HCT116 (cell line): ENCODE measurements at regions not wholly inside any gene's neighbourhood (a gene's known extent, or its start where the extent isn't known, plus 50 kb on each side); places are given as distances from the start of the nearest gene placed in this dataset.

ENCODE experiments used
- ATAC-seq: fragments of 200-7000 bp; cut with Tn5 transposase; 2 replicates; pipeline ENCODE4 v1.9.1; 2020; ENCODE audit warnings: mild to moderate bottlenecking, moderate library complexity
- BruUV-seq: library from RNA; stranded (reverse); fragments of 400-500 nt; replicated peaks from 2 replicates; lab custom pipeline; 2021; lab: Mats Ljungman, UMichigan
- CTCF ChIA-PET: fragments of 300-600 bp; sonication (Branson Sonifier 250); formaldehyde crosslinking; loops from one replicate; lab custom pipeline; 2021; ENCODE audit warnings: antibody characterized with exemption; lab: Charles Lee
- POLR2A ChIA-PET: fragments of 300-600, 350-600 bp; sonication (Branson Sonifier 250); formaldehyde crosslinking; loops from one replicate; lab custom pipeline; 2021; ENCODE audit warnings: antibody characterized with exemption; lab: Charles Lee
- RAD21 ChIA-PET, 2 experiments: fragments of 300-600 bp; sonication (Branson Sonifier 250); formaldehyde crosslinking; loops; one replicate each; lab custom pipeline; 2023; ENCODE audit warnings: low total read pairs in 2 of 2; ENCODE audit not compliant: uncharacterized antibody in 2 of 2, unreplicated experiment in 2 of 2, low non-redundant PET in 1 of 2; lab: Charles Lee
- DNase-seq: peaks from one replicate; pipeline ENCODE4 v3.0.0-alpha.2; 2010; ENCODE audit warnings: low read depth, low spot score
- H2AFZ ChIP-seq: fragments of 200-600 bp; shearing (Covaris generic), sonication (generic); 2 replicates; pipeline ENCODE4 v1.6.1; 2017; ENCODE audit warnings: low read depth, mixed run types, mixed read lengths, antibody characterized with exemption, low read length; ENCODE audit not compliant: poor library complexity, severe bottlenecking
- H3K27ac ChIP-seq: 2 replicates; pipeline ENCODE4 v1.5.1; 2012; ENCODE audit warnings: low read depth, low read length
- H3K27me3 ChIP-seq: fragments of 200-600 bp; sonication (generic); 2 replicates; pipeline ENCODE4 v1.6.1; 2016; ENCODE audit warnings: mixed run types, low read length, mixed read lengths; ENCODE audit not compliant: insufficient read depth
- H3K36me3 ChIP-seq, 2 experiments: fragments of 200-500 bp in 1 of 2; fragments of 200-600 bp in 1 of 2; sonication (Bioruptor generic) in 1 of 2; sonication (generic) in 1 of 2; 2 replicates each; pipeline versions ENCODE4 v1.5.1 to v1.6.1; 2014 to 2016; ENCODE audit warnings: low read length in 2 of 2, inconsistent platforms in 1 of 2, mixed read lengths in 1 of 2, mixed run types in 1 of 2; ENCODE audit not compliant: insufficient read depth in 2 of 2, control insufficient read depth in 1 of 2
- H3K4me1 ChIP-seq, 2 experiments: fragments of 200-600 bp in 1 of 2; sonication (generic) in 1 of 2; 2 replicates each; pipeline versions ENCODE4 v1.5.1 to v1.6.1; 2012 to 2017; ENCODE audit warnings: low read length in 2 of 2, inconsistent platforms in 1 of 2, mild to moderate bottlenecking in 1 of 2, mixed read lengths in 1 of 2, mixed run types in 1 of 2, moderate library complexity in 1 of 2; ENCODE audit not compliant: insufficient read depth in 2 of 2, control insufficient read depth in 1 of 2
- H3K4me2 ChIP-seq: fragments of 200-600 bp; sonication (generic); 2 replicates; pipeline ENCODE4 v1.6.1; 2017; ENCODE audit warnings: mixed run types, low read length, mixed read lengths
- H3K4me3 ChIP-seq, 2 experiments: fragments of 200-600 bp in 1 of 2; sonication (generic) in 1 of 2; replicated peaks in 1 of 2; 2 replicates each; pipeline ENCODE4 v1.5.1; 2011 to 2016; ENCODE audit warnings: low read length in 2 of 2, control low read depth in 1 of 2, low read depth in 1 of 2, mild to moderate bottlenecking in 1 of 2, mixed read lengths in 1 of 2, mixed run types in 1 of 2
- H3K79me2 ChIP-seq: fragments of 200-600 bp; sonication (generic); 2 replicates; pipeline ENCODE4 v1.6.1; 2017; ENCODE audit warnings: mild to moderate bottlenecking, mixed run types, low read length, moderate library complexity, mixed read lengths; ENCODE audit not compliant: insufficient read depth
- H3K9ac ChIP-seq: fragments of 200-600 bp; sonication (generic); 2 replicates; pipeline ENCODE4 v1.6.1; 2016; ENCODE audit warnings: low read length, mixed read lengths
- H3K9me2 ChIP-seq: fragments of 200-600 bp; sonication (generic), shearing (Covaris generic); 2 replicates; pipeline ENCODE4 v1.6.1; 2017; ENCODE audit warnings: mixed run types, mild to moderate bottlenecking, moderate library complexity; ENCODE audit not compliant: insufficient read depth
- H3K9me3 ChIP-seq, 2 experiments: fragments of 200-500 bp in 1 of 2; fragments of 200-600 bp in 1 of 2; sonication (Bioruptor generic) in 1 of 2; sonication (generic) in 1 of 2; 2 replicates each; pipeline ENCODE4 v1.6.1; 2014 to 2017; ENCODE audit warnings: low read length in 2 of 2, mixed read lengths in 2 of 2, inconsistent platforms in 1 of 2, low read depth in 1 of 2, mild to moderate bottlenecking in 1 of 2, mixed run types in 1 of 2, moderate library complexity in 1 of 2; ENCODE audit not compliant: control insufficient read depth in 1 of 2, insufficient read depth in 1 of 2
- H4K20me1 ChIP-seq: fragments of 200-600 bp; sonication (generic), shearing (Covaris generic); 2 replicates; pipeline ENCODE4 v1.6.1; 2017; ENCODE audit warnings: mixed run types, mild to moderate bottlenecking, moderate library complexity; ENCODE audit not compliant: insufficient read depth
- CBX3 ChIP-seq: IDR thresholded peaks from 2 replicates; pipeline ENCODE4 v1.6.1; 2012; ENCODE audit warnings: low read depth
- CEBPB ChIP-seq: IDR thresholded peaks from 2 replicates; pipeline ENCODE4 v1.6.1; 2012; ENCODE audit warnings: low read depth
- ELF1 ChIP-seq: IDR thresholded peaks from 2 replicates; pipeline ENCODE4 v1.6.1; 2012; ENCODE audit warnings: low read depth, borderline replicate concordance
- EZH2 ChIP-seq: fragments of 200-600 bp; sonication (generic); IDR thresholded peaks from 2 replicates; pipeline ENCODE4 v1.6.1; 2017; ENCODE audit warnings: antibody characterized with exemption, mixed run types
- EZH2phosphoT487 ChIP-seq: fragments of 200-600 bp; IDR thresholded peaks from 2 replicates; pipeline ENCODE4 v1.6.1; 2018; ENCODE audit warnings: antibody characterized with exemption, borderline replicate concordance
- FOSL1 ChIP-seq: IDR thresholded peaks from 2 replicates; pipeline ENCODE4 v1.6.1; 2012; ENCODE audit warnings: low read depth
- JUND ChIP-seq: IDR thresholded peaks from 2 replicates; pipeline ENCODE4 v1.6.1; 2012
- POLR2A ChIP-seq: IDR thresholded peaks from 2 replicates; pipeline ENCODE4 v1.7.0; 2011; ENCODE audit warnings: borderline replicate concordance; ENCODE audit not compliant: insufficient read depth, insufficient read length; ENCODE audit errors: extremely low read depth
- RAD21 ChIP-seq: IDR thresholded peaks from 2 replicates; pipeline ENCODE4 v1.6.1; 2012; ENCODE audit warnings: low read depth, mild to moderate bottlenecking
- SRF ChIP-seq: IDR thresholded peaks from 2 replicates; pipeline ENCODE4 v1.6.1; 2012; ENCODE audit warnings: low read depth
- TCF7L2 ChIP-seq: IDR thresholded peaks from 2 replicates; pipeline ENCODE4 v1.7.0; 2011; ENCODE audit warnings: borderline replicate concordance, inconsistent platforms; ENCODE audit not compliant: insufficient read depth, insufficient read length; ENCODE audit errors: extremely low read depth
- YY1 ChIP-seq: IDR thresholded peaks from 2 replicates; pipeline ENCODE4 v1.6.1; 2011; ENCODE audit warnings: low read length, low read depth, moderate library complexity, mild to moderate bottlenecking; ENCODE audit not compliant: insufficient replicate concordance; ENCODE audit errors: extremely low read depth
- intact Hi-C: fragments of 100-400 bp; cut with micrococcal nuclease; formaldehyde crosslinking; loops from 2 replicates; pipeline ENCODE4 v1.10.0; 2022
- TF ChIP-seq, protein P1 (sequence below): IDR thresholded peaks from 2 replicates; pipeline ENCODE4 v1.6.1; 2011; ENCODE audit warnings: mild to moderate bottlenecking, low read length, moderate library complexity; ENCODE audit not compliant: insufficient replicate concordance; ENCODE audit errors: extremely low read depth
- TF ChIP-seq, protein P2 (sequence below): IDR thresholded peaks from 2 replicates; pipeline ENCODE4 v1.6.1; 2012
- TF ChIP-seq, protein P3 (sequence below): IDR thresholded peaks from 2 replicates; pipeline ENCODE4 v1.6.1; 2012
- TF ChIP-seq, protein P4 (sequence below): IDR thresholded peaks from 2 replicates; pipeline ENCODE4 v1.6.1; 2012; ENCODE audit warnings: low read depth

DNA sequence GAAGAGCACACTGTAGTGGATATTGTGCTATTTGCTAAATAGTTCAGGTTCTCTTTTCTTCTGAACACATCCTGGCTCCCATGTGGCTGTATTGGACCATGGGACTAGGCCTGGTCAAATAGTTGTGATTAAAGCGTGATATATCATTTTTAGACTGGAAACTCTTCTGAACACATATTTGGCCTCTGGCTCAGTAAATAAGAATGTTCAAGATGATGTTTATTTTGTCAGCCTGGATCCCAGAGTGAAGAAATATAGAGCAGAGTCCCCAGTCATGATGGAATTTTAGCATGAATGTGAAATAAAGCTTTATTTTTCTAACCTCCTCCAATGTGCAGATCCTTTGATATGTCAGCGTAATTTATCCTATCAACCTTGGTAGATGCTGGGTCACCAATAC, 542.6 kb downstream of the ADGRL2 start:
- H3K9me2 ChIP-seq, result no peaks in the 10 kb centered on the region
- BruUV-seq, result no TSS peak
- H2AFZ ChIP-seq, result no peak overlapping the region
- RAD21 ChIA-PET, result no interaction called here
- CTCF ChIA-PET, result no interaction called here
- no peak for ATAC-seq
- H3K79me2 ChIP-seq, result no peaks in the 10 kb centered on the region
- H3K9me3 ChIP-seq, result peaks cover 0 to 3% of the 10 kb centered on the region in 2 experiments; a peak in 1 of 4 replicates
- POLR2A ChIA-PET, result no interaction called here
- no peak overlapping the region for H3K4me2 ChIP-seq
- no peaks in the 10 kb centered on the region for H3K27me3 ChIP-seq
- no peaks in the 10 kb centered on the region; the same call in 1 of the 2 replicates for H4K20me1 ChIP-seq
- H3K27ac ChIP-seq, result no peak overlapping the region
- no peak overlapping the region for H3K9ac ChIP-seq
- H3K4me3 ChIP-seq, result no peak overlapping the region
- no peak for DNase-seq
- intact Hi-C loops, result no loop called here
- TF ChIP-seq, protein P1, sequence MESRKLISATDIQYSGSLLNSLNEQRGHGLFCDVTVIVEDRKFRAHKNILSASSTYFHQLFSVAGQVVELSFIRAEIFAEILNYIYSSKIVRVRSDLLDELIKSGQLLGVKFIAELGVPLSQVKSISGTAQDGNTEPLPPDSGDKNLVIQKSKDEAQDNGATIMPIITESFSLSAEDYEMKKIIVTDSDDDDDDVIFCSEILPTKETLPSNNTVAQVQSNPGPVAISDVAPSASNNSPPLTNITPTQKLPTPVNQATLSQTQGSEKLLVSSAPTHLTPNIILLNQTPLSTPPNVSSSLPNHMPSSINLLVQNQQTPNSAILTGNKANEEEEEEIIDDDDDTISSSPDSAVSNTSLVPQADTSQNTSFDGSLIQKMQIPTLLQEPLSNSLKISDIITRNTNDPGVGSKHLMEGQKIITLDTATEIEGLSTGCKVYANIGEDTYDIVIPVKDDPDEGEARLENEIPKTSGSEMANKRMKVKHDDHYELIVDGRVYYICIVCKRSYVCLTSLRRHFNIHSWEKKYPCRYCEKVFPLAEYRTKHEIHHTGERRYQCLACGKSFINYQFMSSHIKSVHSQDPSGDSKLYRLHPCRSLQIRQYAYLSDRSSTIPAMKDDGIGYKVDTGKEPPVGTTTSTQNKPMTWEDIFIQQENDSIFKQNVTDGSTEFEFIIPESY, result no peak
- TF ChIP-seq, protein P2, sequence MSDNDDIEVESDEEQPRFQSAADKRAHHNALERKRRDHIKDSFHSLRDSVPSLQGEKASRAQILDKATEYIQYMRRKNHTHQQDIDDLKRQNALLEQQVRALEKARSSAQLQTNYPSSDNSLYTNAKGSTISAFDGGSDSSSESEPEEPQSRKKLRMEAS, result no peak
- no peak for TF ChIP-seq CEBPB
- TF ChIP-seq SRF, result no peak
- TF ChIP-seq EZH2phosphoT487, result no peak
- TF ChIP-seq EZH2, result no peak
- no peak for TF ChIP-seq FOSL1
- TF ChIP-seq, protein P3, sequence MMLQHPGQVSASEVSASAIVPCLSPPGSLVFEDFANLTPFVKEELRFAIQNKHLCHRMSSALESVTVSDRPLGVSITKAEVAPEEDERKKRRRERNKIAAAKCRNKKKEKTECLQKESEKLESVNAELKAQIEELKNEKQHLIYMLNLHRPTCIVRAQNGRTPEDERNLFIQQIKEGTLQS, result no peak
- no peak for TF ChIP-seq POLR2A
- TF ChIP-seq ELF1, result no peak
- no peak for TF ChIP-seq RAD21
- no peak for TF ChIP-seq TCF7L2
- TF ChIP-seq JUND, result no peak
- no peak for TF ChIP-seq YY1
- TF ChIP-seq, protein P4, sequence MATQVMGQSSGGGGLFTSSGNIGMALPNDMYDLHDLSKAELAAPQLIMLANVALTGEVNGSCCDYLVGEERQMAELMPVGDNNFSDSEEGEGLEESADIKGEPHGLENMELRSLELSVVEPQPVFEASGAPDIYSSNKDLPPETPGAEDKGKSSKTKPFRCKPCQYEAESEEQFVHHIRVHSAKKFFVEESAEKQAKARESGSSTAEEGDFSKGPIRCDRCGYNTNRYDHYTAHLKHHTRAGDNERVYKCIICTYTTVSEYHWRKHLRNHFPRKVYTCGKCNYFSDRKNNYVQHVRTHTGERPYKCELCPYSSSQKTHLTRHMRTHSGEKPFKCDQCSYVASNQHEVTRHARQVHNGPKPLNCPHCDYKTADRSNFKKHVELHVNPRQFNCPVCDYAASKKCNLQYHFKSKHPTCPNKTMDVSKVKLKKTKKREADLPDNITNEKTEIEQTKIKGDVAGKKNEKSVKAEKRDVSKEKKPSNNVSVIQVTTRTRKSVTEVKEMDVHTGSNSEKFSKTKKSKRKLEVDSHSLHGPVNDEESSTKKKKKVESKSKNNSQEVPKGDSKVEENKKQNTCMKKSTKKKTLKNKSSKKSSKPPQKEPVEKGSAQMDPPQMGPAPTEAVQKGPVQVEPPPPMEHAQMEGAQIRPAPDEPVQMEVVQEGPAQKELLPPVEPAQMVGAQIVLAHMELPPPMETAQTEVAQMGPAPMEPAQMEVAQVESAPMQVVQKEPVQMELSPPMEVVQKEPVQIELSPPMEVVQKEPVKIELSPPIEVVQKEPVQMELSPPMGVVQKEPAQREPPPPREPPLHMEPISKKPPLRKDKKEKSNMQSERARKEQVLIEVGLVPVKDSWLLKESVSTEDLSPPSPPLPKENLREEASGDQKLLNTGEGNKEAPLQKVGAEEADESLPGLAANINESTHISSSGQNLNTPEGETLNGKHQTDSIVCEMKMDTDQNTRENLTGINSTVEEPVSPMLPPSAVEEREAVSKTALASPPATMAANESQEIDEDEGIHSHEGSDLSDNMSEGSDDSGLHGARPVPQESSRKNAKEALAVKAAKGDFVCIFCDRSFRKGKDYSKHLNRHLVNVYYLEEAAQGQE, result no peak
- TF ChIP-seq CBX3, result no peak
- H3K4me1 ChIP-seq, result no peaks in the 10 kb centered on the region
- no peaks in the 10 kb centered on the region for H3K36me3 ChIP-seq
